ENCODE measurements at regions not wholly inside any gene's neighbourhood (a gene's known extent, or its start where the extent isn't known, plus 50 kb on each side); places are given as distances from the start of the nearest gene placed in this dataset.

GRCh38 chr7:12456506-12456905, 52.8 kb upstream of the VWDE start:
- DNase-seq (ENCODE audit: low read depth) = no peak

GRCh38 chr7:12458520-12459131, 55.0 kb upstream of the VWDE start:
- DNase-seq (ENCODE audit: low read depth) = peak; percentile 35

GRCh38 chr7:12467837-12468236, 64.2 kb upstream of the VWDE start:
- DNase-seq (ENCODE audit: low read depth) = no peak

GRCh38 chr7:12469568-12469967, 65.9 kb upstream of the VWDE start:
- no peak for DNase-seq (ENCODE audit: low read depth)

GRCh38 chr7:12470930-12471329, 67.3 kb upstream of the VWDE start:
- no peak for DNase-seq (ENCODE audit: low read depth)

- peak; percentile 62 for DNase-seq (ENCODE audit: low read depth)
These were observed 70.4 kb upstream of the VWDE start for GRCh38 chr7:12474035-12474434.

- peak; percentile 97 for DNase-seq (ENCODE audit: low read depth)
These were observed 71.8 kb upstream of the VWDE start for GRCh38 chr7:12475362-12476063.

- no peak for DNase-seq (ENCODE audit: low read depth)
These were observed 74.0 kb upstream of the VWDE start for GRCh38 chr7:12477620-12478019.

GRCh38 chr7:12481722-12482121, 78.1 kb upstream of the VWDE start:
- DNase-seq (ENCODE audit: low read depth) = no peak

GRCh38 chr7:12485845-12486244, 82.2 kb upstream of the VWDE start:
- DNase-seq (ENCODE audit: low read depth) = no peak

GRCh38 chr7:12488341-12488740, 82.2 kb upstream of the SCIN start:
- no peak for DNase-seq (ENCODE audit: low read depth)

GRCh38 chr7:12490107-12490688, 80.3 kb upstream of the SCIN start:
- DNase-seq (ENCODE audit: low read depth) = peak; percentile 46

- DNase-seq (ENCODE audit: low read depth) = no peak
These were observed 79.6 kb upstream of the SCIN start for GRCh38 chr7:12490940-12491339.

GRCh38 chr7:12491526-12491925, 79.0 kb upstream of the SCIN start:
- no peak for DNase-seq (ENCODE audit: low read depth)

GRCh38 chr7:12493407-12493806, 77.1 kb upstream of the SCIN start:
- peak; percentile 74 for DNase-seq (ENCODE audit: low read depth)

- peak; percentile 17 for DNase-seq (ENCODE audit: low read depth)
These were observed 76.4 kb upstream of the SCIN start for GRCh38 chr7:12493863-12494686.

- no peak for DNase-seq (ENCODE audit: low read depth)
These were observed 75.9 kb upstream of the SCIN start for GRCh38 chr7:12494687-12495024.

GRCh38 chr7:12496901-12497674, 73.4 kb upstream of the SCIN start:
- peak; percentile 47 for DNase-seq (ENCODE audit: low read depth)

- DNase-seq (ENCODE audit: low read depth) = no peak
These were observed 66.4 kb upstream of the SCIN start for GRCh38 chr7:12504149-12504548.

GRCh38 chr7:12508005-12508404, 62.5 kb upstream of the SCIN start:
- no peak for DNase-seq (ENCODE audit: low read depth)

- DNase-seq (ENCODE audit: low read depth) = no peak
These were observed 62.0 kb upstream of the SCIN start for GRCh38 chr7:12508554-12508953.

- no peak for DNase-seq (ENCODE audit: low read depth)
These were observed 53.1 kb upstream of the SCIN start for GRCh38 chr7:12517451-12517850.

Data from amniotic epithelial cell (primary cell).